H9 (cell line): ENCODE measurements at regions not wholly inside any gene's neighbourhood (a gene's known extent, or its start where the extent isn't known, plus 50 kb on each side); places are given as distances from the start of the nearest gene placed in this dataset.

ENCODE experiments used
- DNase-seq: peaks from one replicate; pipeline ENCODE4 v3.0.0-alpha.2; 2017
- H2AFZ ChIP-seq: one replicate; pipeline ENCODE4 v1.6.1; 2013; ENCODE audit warnings: mild to moderate bottlenecking, low read length, control low read depth, moderate library complexity
- H2AK5ac ChIP-seq: 2 replicates; pipeline ENCODE4 v1.6.1; 2013; ENCODE audit warnings: low read length, control low read depth, mixed read lengths; ENCODE audit not compliant: insufficient read length
- H2BK120ac ChIP-seq: one replicate; pipeline ENCODE4 v1.6.1; 2013; ENCODE audit warnings: low read depth, mild to moderate bottlenecking, low read length, control low read depth, inconsistent platforms; ENCODE audit not compliant: poor library complexity, severe bottlenecking
- H2BK12ac ChIP-seq: 2 replicates; pipeline ENCODE4 v1.6.1; 2013; ENCODE audit warnings: low read length, control low read depth, mixed read lengths, low read depth; ENCODE audit not compliant: insufficient read length
- H2BK15ac ChIP-seq: 2 replicates; pipeline ENCODE4 v1.6.1; 2013; ENCODE audit warnings: low read depth, low read length, control low read depth
- H2BK20ac ChIP-seq: one replicate; pipeline ENCODE4 v1.6.1; 2013; ENCODE audit warnings: low read depth, mild to moderate bottlenecking, low read length, control low read depth, inconsistent platforms; ENCODE audit not compliant: poor library complexity, severe bottlenecking
- H2BK5ac ChIP-seq: 2 replicates; pipeline ENCODE4 v1.6.1; 2013; ENCODE audit warnings: low read length, control low read depth, mixed read lengths; ENCODE audit not compliant: insufficient read length
- H3K14ac ChIP-seq: 2 replicates; pipeline ENCODE4 v1.6.1; 2013; ENCODE audit warnings: low read length, control low read depth; ENCODE audit not compliant: insufficient read depth
- H3K18ac ChIP-seq: 2 replicates; pipeline ENCODE4 v1.6.1; 2013; ENCODE audit warnings: low read depth, mild to moderate bottlenecking, mixed read lengths, low read length, control low read depth; ENCODE audit not compliant: insufficient read length
- H3K23ac ChIP-seq: 2 replicates; pipeline ENCODE4 v1.6.1; 2013; ENCODE audit warnings: low read length, control low read depth, mixed read lengths, low read depth; ENCODE audit not compliant: insufficient read length
- H3K23me2 ChIP-seq: 2 replicates; pipeline ENCODE4 v1.6.1; 2013; ENCODE audit warnings: low read depth, mild to moderate bottlenecking, mixed read lengths, low read length, control low read depth; ENCODE audit not compliant: insufficient read length, poor library complexity, severe bottlenecking
- H3K27ac ChIP-seq: 2 replicates; pipeline ENCODE4 v1.5.1; 2013; ENCODE audit warnings: low read length, control low read depth, mixed read lengths, low read depth; ENCODE audit not compliant: insufficient read length
- H3K27me3 ChIP-seq: 2 replicates; pipeline ENCODE4 v1.6.1; 2013; ENCODE audit warnings: low read length, control low read depth, inconsistent platforms; ENCODE audit not compliant: insufficient read depth
- H3K4ac ChIP-seq: 2 replicates; pipeline ENCODE4 v1.6.1; 2013; ENCODE audit warnings: low read depth, mild to moderate bottlenecking, control low read depth, inconsistent platforms, low read length, moderate library complexity
- H3K4me1 ChIP-seq: 2 replicates; pipeline ENCODE4 v1.6.1; 2013; ENCODE audit warnings: low read length, control low read depth, inconsistent platforms; ENCODE audit not compliant: insufficient read depth
- H3K4me2 ChIP-seq: 2 replicates; pipeline ENCODE4 v1.6.1; 2013; ENCODE audit warnings: low read length, control low read depth, mixed read lengths; ENCODE audit not compliant: insufficient read length, insufficient read depth
- H3K56ac ChIP-seq: 2 replicates; pipeline ENCODE4 v1.6.1; 2013; ENCODE audit warnings: low read depth, mild to moderate bottlenecking, mixed read lengths, low read length, control low read depth; ENCODE audit not compliant: insufficient read length
- H3K79me1 ChIP-seq: 2 replicates; pipeline ENCODE4 v1.6.1; 2013; ENCODE audit warnings: low read depth, mild to moderate bottlenecking, moderate library complexity, low read length, control low read depth, inconsistent platforms; ENCODE audit not compliant: insufficient read depth, poor library complexity, severe bottlenecking
- H3K79me2 ChIP-seq: 2 replicates; pipeline ENCODE4 v1.6.1; 2013; ENCODE audit warnings: low read length, control low read depth, inconsistent platforms; ENCODE audit not compliant: insufficient read depth
- H3K9ac ChIP-seq: 2 replicates; pipeline ENCODE4 v1.6.1; 2013; ENCODE audit warnings: low read length, control low read depth, mixed read lengths; ENCODE audit not compliant: insufficient read length; ENCODE audit errors: extremely low read depth
- H3K9me3 ChIP-seq: one replicate; pipeline ENCODE4 v1.6.1; 2013; ENCODE audit warnings: low read depth, low read length, inconsistent platforms; ENCODE audit not compliant: control insufficient read depth
- H3T11ph ChIP-seq: one replicate; pipeline ENCODE4 v1.6.1; 2013; ENCODE audit warnings: mild to moderate bottlenecking, low read length, control low read depth, inconsistent platforms
- H4K20me1 ChIP-seq: one replicate; pipeline ENCODE4 v1.6.1; 2013; ENCODE audit not compliant: control insufficient read depth, insufficient read length, insufficient read depth
- H4K5ac ChIP-seq: 2 replicates; pipeline ENCODE4 v1.6.1; 2013; ENCODE audit warnings: low read depth, mild to moderate bottlenecking, mixed read lengths, low read length, control low read depth; ENCODE audit not compliant: insufficient read length
- H4K8ac ChIP-seq: replicated peaks from 2 replicates; pipeline ENCODE4 v1.6.1; 2013; ENCODE audit warnings: low read length, control low read depth, mixed read lengths, low read depth; ENCODE audit not compliant: insufficient read length
- H4K91ac ChIP-seq: 2 replicates; pipeline ENCODE4 v1.6.1; 2013; ENCODE audit warnings: low read depth, mild to moderate bottlenecking, moderate library complexity, mixed read lengths, low read length, control low read depth; ENCODE audit not compliant: insufficient read length
- H3K27ac Mint-ChIP-seq, 3 experiments: 2 replicates in 2 of 3; 3 replicates in 1 of 3; pipeline ENCODE4 v1.8.0; 2020 to 2021; ENCODE audit warnings: mixed read lengths in 3 of 3, mild to moderate bottlenecking in 1 of 3, moderate library complexity in 1 of 3
- H3K27me3 Mint-ChIP-seq: 2 replicates; pipeline ENCODE4 v1.8.0; 2021; ENCODE audit warnings: low read depth, mild to moderate bottlenecking, moderate library complexity, mixed read lengths
- H3K36me3 Mint-ChIP-seq, 3 experiments: 2 replicates in 2 of 3; 3 replicates in 1 of 3; pipeline ENCODE4 v1.8.0; 2020 to 2021; ENCODE audit warnings: low read depth in 3 of 3, mixed read lengths in 3 of 3; ENCODE audit not compliant: insufficient read depth in 1 of 3
- H3K4me1 Mint-ChIP-seq, 2 experiments: 2 replicates each; pipeline ENCODE4 v1.8.0; 2020; ENCODE audit warnings: mixed read lengths in 2 of 2
- H3K4me3 Mint-ChIP-seq, 2 experiments: 2 replicates in 1 of 2; 3 replicates in 1 of 2; pipeline ENCODE4 v1.8.0; 2020 to 2021; ENCODE audit warnings: mild to moderate bottlenecking in 2 of 2, mixed read lengths in 2 of 2, moderate library complexity in 1 of 2
- H3K9me3 Mint-ChIP-seq, 2 experiments: 2 replicates in 1 of 2; 3 replicates in 1 of 2; pipeline ENCODE4 v1.8.0; 2020; ENCODE audit warnings: mild to moderate bottlenecking in 2 of 2, mixed read lengths in 2 of 2, moderate library complexity in 1 of 2
- WGBS: extraction: QIAGEN DNeasy Blood & Tissue Kit; methylation state at CpG from one replicate; pipeline ENCODE4 v1.1.7; 2013; ENCODE audit warnings: missing lambda C conversion rate, low lambda C conversion rate, mixed read lengths; ENCODE audit not compliant: insufficient read length; ENCODE audit errors: extremely low coverage; 5-methylcytosine and 5-hydroxymethylcytosine counted together
- TF ChIP-seq, protein P1 (sequence below): fragments of 200-600 bp; sonication (generic); conservative IDR thresholded peaks from 3 replicates; pipeline ENCODE4 v1.8.0; 2021; ENCODE audit warnings: antibody characterized with exemption, mild to moderate bottlenecking

GRCh38 chr9:129554649-129555048 is 66.3 kb downstream of the C9orf50 start:
- Histone ChIP-seq H4K5ac (no peak overlapping the region), H3K27me3 (peaks cover 3% of the 10 kb centered on the region; the same call in 1 of the 2 replicates), H3K23me2 (peaks cover 10% of the 10 kb centered on the region), H3K9me3 (no peaks in the 10 kb centered on the region), H3K9ac (no peak overlapping the region), H3K4me1 (peaks cover 6% of the 10 kb centered on the region; the same call in 1 of the 2 replicates), H2BK15ac (no peak overlapping the region; the same call in 1 of the 2 replicates), H2AK5ac (no peak overlapping the region), H2AFZ (no peak overlapping the region), H2BK20ac (no peak overlapping the region), H3K79me2 (no peaks in the 10 kb centered on the region), H3K14ac (no peak overlapping the region), H3K79me1 (no peaks in the 10 kb centered on the region), H2BK5ac (no peak overlapping the region), H4K8ac (no peak overlapping the region), H3K56ac (no peak overlapping the region), H3K4me2 (no peak overlapping the region), H4K20me1 (no peaks in the 10 kb centered on the region), H3K18ac (no peak overlapping the region), H4K91ac (no peak overlapping the region), H3T11ph (no peak overlapping the region), H3K23ac (no peak overlapping the region), H3K4ac (no peak overlapping the region), H3K27ac (no peak overlapping the region), H2BK12ac (no peak overlapping the region), H2BK120ac (no peak overlapping the region)
- Mint-ChIP-seq H3K27me3 (peaks cover 36% of the 10 kb centered on the region), H3K9me3 (no peaks in the 10 kb centered on the region; a peak in 1 of 5 replicates), H3K4me1 (peaks cover 38 to 56% of the 10 kb centered on the region in 2 experiments), H3K4me3 (no peak overlapping the region), H3K36me3 (no peaks in the 10 kb centered on the region; a peak in 1 of 7 replicates), H3K27ac (no peak overlapping the region)
- no peak for DNase-seq
- WGBS, result no CpG with 5 or more reads among the region's 5 CpGs
- TF ChIP-seq, protein P1, sequence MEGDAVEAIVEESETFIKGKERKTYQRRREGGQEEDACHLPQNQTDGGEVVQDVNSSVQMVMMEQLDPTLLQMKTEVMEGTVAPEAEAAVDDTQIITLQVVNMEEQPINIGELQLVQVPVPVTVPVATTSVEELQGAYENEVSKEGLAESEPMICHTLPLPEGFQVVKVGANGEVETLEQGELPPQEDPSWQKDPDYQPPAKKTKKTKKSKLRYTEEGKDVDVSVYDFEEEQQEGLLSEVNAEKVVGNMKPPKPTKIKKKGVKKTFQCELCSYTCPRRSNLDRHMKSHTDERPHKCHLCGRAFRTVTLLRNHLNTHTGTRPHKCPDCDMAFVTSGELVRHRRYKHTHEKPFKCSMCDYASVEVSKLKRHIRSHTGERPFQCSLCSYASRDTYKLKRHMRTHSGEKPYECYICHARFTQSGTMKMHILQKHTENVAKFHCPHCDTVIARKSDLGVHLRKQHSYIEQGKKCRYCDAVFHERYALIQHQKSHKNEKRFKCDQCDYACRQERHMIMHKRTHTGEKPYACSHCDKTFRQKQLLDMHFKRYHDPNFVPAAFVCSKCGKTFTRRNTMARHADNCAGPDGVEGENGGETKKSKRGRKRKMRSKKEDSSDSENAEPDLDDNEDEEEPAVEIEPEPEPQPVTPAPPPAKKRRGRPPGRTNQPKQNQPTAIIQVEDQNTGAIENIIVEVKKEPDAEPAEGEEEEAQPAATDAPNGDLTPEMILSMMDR, result no peak
